CD4-positive, alpha-beta T cell (primary cell): ENCODE measurements at regions not wholly inside any gene's neighbourhood (a gene's known extent, or its start where the extent isn't known, plus 50 kb on each side); places are given as distances from the start of the nearest gene placed in this dataset.

ENCODE experiments used
- ATAC-seq: fragments of 200-7000 bp; cut with Tn5 transposase; one replicate; pipeline ENCODE4 v1.10.0; 2022; ENCODE audit warnings: mild to moderate bottlenecking; ENCODE audit not compliant: poor library complexity
- CTCF ChIA-PET: fragments of 350-600 bp; sonication (Branson Sonifier 250); formaldehyde crosslinking; loops from one replicate; lab custom pipeline; 2021; ENCODE audit warnings: antibody characterized with exemption, inconsistent platforms; lab: Charles Lee
- POLR2A ChIA-PET: fragments of 350-600 bp; sonication (Branson Sonifier 250); formaldehyde crosslinking; loops from one replicate; lab custom pipeline; 2021; ENCODE audit warnings: antibody characterized with exemption, inconsistent platforms; lab: Charles Lee
- DNase-seq, 14 experiments: peaks; one replicate each; pipeline ENCODE4 v3.0.0-alpha.2; 2013 to 2020; ENCODE audit warnings: mixed read lengths in 2 of 14
- H3K27ac ChIP-seq, 2 donors: one replicate each; pipeline versions ENCODE4 v1.5.1 to v1.7.0; 2013; ENCODE audit warnings: low read length in 2 of 2, low read depth in 1 of 2, mild to moderate bottlenecking in 1 of 2
- H3K27me3 ChIP-seq, 2 experiments: 1 replicate in 1 of 2; 2 replicates in 1 of 2; pipeline versions ENCODE4 v1.6.1 to v1.7.0; 2013; ENCODE audit warnings: low read length in 2 of 2, control low read depth in 1 of 2, mild to moderate bottlenecking in 1 of 2, moderate library complexity in 1 of 2; ENCODE audit not compliant: insufficient read depth in 2 of 2, control insufficient read depth in 1 of 2
- H3K36me3 ChIP-seq: one replicate; pipeline ENCODE4 v1.6.1; 2013; ENCODE audit warnings: low read length, control low read depth; ENCODE audit not compliant: insufficient read depth
- H3K4me1 ChIP-seq: one replicate; pipeline ENCODE4 v1.6.1; 2013; ENCODE audit warnings: low read length, control low read depth; ENCODE audit not compliant: insufficient read depth
- H3K4me3 ChIP-seq: one replicate; pipeline ENCODE4 v1.5.1; 2013; ENCODE audit warnings: mild to moderate bottlenecking, low read length, moderate library complexity
- H3K9me3 ChIP-seq, 2 experiments: 1 replicate in 1 of 2; 2 replicates in 1 of 2; pipeline versions ENCODE4 v1.6.1 to v1.7.0; 2013; ENCODE audit warnings: low read length in 2 of 2, mild to moderate bottlenecking in 2 of 2, control low read depth in 1 of 2, moderate library complexity in 1 of 2; ENCODE audit not compliant: control insufficient read depth in 1 of 2, insufficient read depth in 1 of 2
- H3K27ac Mint-ChIP-seq: one replicate; pipeline ENCODE4 v1.8.0; 2020; ENCODE audit warnings: mixed read lengths
- H3K27me3 Mint-ChIP-seq: one replicate; pipeline ENCODE4 v1.8.0; 2021; ENCODE audit warnings: mixed read lengths
- H3K36me3 Mint-ChIP-seq: one replicate; pipeline ENCODE4 v1.8.0; 2021; ENCODE audit warnings: low read depth, mixed read lengths
- H3K4me1 Mint-ChIP-seq: one replicate; pipeline ENCODE4 v1.8.0; 2021; ENCODE audit warnings: low read depth, mixed read lengths
- H3K4me3 Mint-ChIP-seq: one replicate; pipeline ENCODE4 v1.8.0; 2020; ENCODE audit warnings: mild to moderate bottlenecking, mixed read lengths
- H3K9me3 Mint-ChIP-seq: one replicate; pipeline ENCODE4 v1.8.0; 2020; ENCODE audit warnings: mixed read lengths
- CTCF ChIP-seq: fragments of 200-600 bp; IDR thresholded peaks from one replicate; pipeline ENCODE4 v1.8.0; 2022; ENCODE audit warnings: antibody characterized with exemption, mild to moderate bottlenecking
- intact Hi-C, 2 experiments: fragments of 100-400 bp; cut with DNase I in 1 of 2; cut with micrococcal nuclease in 1 of 2; formaldehyde crosslinking; loops; one replicate each; pipeline versions ENCODE4 v1.15.1 to v1.9.0; 2023 to 2025; cut with DNase I, micrococcal nuclease

- no peaks in the 10 kb centered on the region for H3K4me1 Mint-ChIP-seq
- no peak overlapping the region for H3K27ac Mint-ChIP-seq
- ATAC-seq (no peak), DNase-seq (no peak)
- H3K36me3 Mint-ChIP-seq, result no peaks in the 10 kb centered on the region
- intact Hi-C loops, result no loop called here
- CTCF ChIA-PET, result no interaction called here
- no peaks in the 10 kb centered on the region for H3K4me1 ChIP-seq
- H3K9me3 ChIP-seq, result no peaks in the 10 kb centered on the region
- no peak overlapping the region for H3K4me3 ChIP-seq
- TF ChIP-seq CTCF, result no peak
- H3K36me3 ChIP-seq, result no peaks in the 10 kb centered on the region
- no peak overlapping the region for H3K4me3 Mint-ChIP-seq
- POLR2A ChIA-PET, result no interaction called here
- H3K27me3 ChIP-seq, result no peaks in the 10 kb centered on the region
- no peaks in the 10 kb centered on the region for H3K27me3 Mint-ChIP-seq
- no peaks in the 10 kb centered on the region for H3K9me3 Mint-ChIP-seq
- no peak overlapping the region for H3K27ac ChIP-seq
Observed at GRCh38 chrX:79645749-79646148, 278.6 kb upstream of the ITM2A start.

- Mint-ChIP-seq H3K27me3 (no peaks in the 10 kb centered on the region), H3K9me3 (no peaks in the 10 kb centered on the region), H3K4me3 (no peak overlapping the region), H3K4me1 (no peaks in the 10 kb centered on the region), H3K36me3 (no peaks in the 10 kb centered on the region), H3K27ac (no peak overlapping the region)
- H3K4me3 ChIP-seq, result no peak overlapping the region
- ChIA-PET POLR2A (no interaction called here), CTCF (no interaction called here)
- H3K9me3 ChIP-seq, result no peaks in the 10 kb centered on the region
- no peaks in the 10 kb centered on the region for H3K27me3 ChIP-seq
- DNase-seq (no peak), ATAC-seq (no peak)
- no peaks in the 10 kb centered on the region for H3K4me1 ChIP-seq
- intact Hi-C loops, result no loop called here
- no peak for TF ChIP-seq CTCF
- no peaks in the 10 kb centered on the region for H3K36me3 ChIP-seq
- no peak overlapping the region for H3K27ac ChIP-seq
Observed at GRCh38 chrX:79631526-79631925, 264.4 kb upstream of the ITM2A start.

GRCh38 chrX:79630033-79631009, 263.2 kb upstream of the ITM2A start:
- Mint-ChIP-seq H3K27ac (no peak overlapping the region), H3K4me3 (no peak overlapping the region), H3K4me1 (no peaks in the 10 kb centered on the region), H3K9me3 (no peaks in the 10 kb centered on the region), H3K36me3 (no peaks in the 10 kb centered on the region), H3K27me3 (peaks cover 4% of the 10 kb centered on the region)
- DNase-seq, result no peak
- ChIA-PET POLR2A (no interaction called here), CTCF (no interaction called here)
- ATAC-seq, result no peak
- H3K36me3 ChIP-seq, result no peaks in the 10 kb centered on the region
- no peaks in the 10 kb centered on the region for H3K4me1 ChIP-seq
- H3K27me3 ChIP-seq, result no peaks in the 10 kb centered on the region
- H3K27ac ChIP-seq, result no peak overlapping the region
- H3K4me3 ChIP-seq, result no peak overlapping the region
- TF ChIP-seq CTCF, result no peak
- intact Hi-C loops, result no loop called here
- H3K9me3 ChIP-seq, result no peaks in the 10 kb centered on the region
